GM18858 (cell line): ENCODE measurements at regions not wholly inside any gene's neighbourhood (a gene's known extent, or its start where the extent isn't known, plus 50 kb on each side); places are given as distances from the start of the nearest gene placed in this dataset.

ENCODE experiments used
- ATAC-seq: cut with Tn5 transposase; IDR thresholded peaks from one replicate; pipeline ENCODE4 v1.9.1; 2021; ENCODE audit not compliant: unreplicated experiment

GRCh38 chr2:3071685-3072263 is 305.8 kb downstream of the EIPR1 start:
- no peak for ATAC-seq

GRCh38 chr2:3066831-3067230 is 310.8 kb downstream of the EIPR1 start:
- no peak for ATAC-seq

- ATAC-seq: no peak
Observed at GRCh38 chr2:3065928-3066327, 311.7 kb downstream of the EIPR1 start.

DNA sequence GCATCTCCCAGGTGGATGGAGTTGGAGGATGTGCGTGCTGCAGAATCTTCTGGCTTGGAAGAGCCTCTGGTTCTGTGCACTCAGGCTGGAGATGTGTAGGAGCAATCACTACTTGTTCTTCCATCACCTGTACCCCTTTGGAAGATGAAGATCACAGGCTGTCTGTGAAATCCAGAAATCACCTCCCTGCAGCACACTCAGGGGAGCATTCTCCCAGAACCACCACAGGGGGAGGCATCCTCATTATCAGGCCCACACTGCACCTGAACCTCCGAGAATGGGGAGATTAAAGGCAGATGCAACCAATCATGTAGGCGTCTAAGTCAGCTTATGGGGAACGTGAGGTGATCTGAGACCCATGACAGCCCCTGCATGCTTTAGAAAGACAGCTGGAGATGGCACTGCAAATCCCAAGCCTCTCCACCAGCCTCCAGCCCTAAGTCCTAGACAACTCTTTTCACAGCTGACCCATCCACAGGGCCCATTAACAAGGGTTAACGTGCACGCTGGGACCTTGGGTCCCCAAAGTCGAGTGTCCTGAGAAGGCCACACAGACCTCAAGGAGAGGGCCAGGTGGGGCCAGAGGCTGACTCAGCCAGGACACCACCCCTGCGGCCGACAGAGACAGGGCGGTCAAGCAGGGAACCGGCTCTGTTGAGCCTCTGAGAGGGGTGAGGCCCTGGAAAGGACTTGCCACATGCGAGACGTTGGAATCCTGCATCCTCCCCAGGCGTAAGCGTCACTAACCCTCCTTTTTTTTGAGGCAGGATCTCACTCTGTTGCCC is 314.9 kb downstream of the EIPR1 start:
- no peak for ATAC-seq

DNA sequence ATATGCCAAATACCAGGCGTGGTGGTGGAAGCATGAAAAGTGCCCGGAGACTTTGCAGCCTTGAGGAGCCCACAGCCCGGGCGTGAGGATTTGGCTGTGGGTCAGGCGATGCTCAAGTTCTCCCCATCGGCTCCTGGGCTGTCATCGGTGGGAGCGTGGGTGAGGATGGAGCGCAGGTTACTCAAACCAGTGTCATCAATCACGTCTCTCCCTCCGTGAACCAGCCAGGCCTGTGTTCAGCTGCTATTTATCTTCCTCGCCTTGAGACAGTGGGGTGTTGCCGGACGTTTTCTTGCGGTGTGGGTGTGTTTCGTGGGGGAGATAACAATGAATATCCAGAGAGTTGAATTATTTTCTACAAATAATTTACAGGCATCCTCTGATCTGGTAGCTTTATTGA is 317.6 kb downstream of the EIPR1 start:
- ATAC-seq: no peak

DNA sequence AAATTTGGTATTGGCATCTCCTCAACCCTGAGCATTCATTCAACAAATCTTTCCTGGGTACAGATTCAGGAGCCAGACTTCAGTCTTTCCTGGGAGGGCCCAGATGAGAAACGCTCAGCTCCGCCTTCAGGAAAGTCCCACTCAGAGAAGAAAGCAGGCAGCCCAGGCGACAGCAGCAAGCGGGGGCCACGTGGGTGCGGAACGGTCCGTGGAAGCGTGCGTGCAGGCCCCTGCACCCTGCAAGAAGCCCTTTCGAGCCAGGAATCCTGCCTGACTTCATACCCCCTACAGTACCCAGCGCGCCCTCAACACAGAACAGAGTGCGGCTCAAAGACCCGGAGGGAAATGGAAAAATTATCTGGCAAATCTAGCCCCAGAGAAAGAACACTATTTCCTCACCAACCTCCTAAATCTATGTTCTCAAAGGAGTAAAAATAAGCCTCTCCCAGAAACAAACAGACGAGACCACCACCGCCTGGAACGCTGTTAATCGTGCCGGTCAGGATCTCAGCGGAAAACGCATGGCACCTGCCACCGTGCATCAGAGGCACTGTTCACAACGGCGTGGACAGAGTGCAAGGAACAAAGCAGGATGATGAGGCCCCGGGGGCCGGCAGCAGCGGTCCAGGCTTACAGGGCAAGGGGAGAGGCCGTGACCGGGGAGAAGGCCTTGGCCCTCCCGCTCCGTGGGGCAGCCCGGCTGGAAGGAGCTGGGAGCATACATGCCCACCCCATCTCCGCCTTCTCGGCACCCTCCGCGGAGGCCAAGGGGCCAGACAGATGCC is 318.3 kb downstream of the EIPR1 start:
- ATAC-seq: no peak

DNA sequence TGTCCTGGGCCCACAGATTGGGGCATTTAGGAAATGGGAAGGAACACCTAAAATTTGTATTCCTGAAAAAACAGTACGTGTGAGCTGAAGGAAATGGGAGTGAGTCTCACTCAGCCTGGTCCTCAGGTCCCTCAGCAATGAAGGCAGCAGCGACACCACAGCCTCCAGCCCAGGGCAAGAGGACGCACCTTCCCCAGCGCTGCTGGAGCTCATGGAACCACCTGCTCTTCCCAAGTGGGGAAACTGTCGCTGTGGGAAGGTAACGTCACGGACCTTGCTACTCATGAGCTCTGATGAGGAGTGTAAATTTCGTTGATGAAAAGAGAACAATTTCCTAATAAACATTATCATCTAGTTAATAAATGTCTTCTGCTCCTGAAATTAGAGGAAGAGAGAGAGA is 323.6 kb downstream of the EIPR1 start:
- no peak for ATAC-seq

DNA sequence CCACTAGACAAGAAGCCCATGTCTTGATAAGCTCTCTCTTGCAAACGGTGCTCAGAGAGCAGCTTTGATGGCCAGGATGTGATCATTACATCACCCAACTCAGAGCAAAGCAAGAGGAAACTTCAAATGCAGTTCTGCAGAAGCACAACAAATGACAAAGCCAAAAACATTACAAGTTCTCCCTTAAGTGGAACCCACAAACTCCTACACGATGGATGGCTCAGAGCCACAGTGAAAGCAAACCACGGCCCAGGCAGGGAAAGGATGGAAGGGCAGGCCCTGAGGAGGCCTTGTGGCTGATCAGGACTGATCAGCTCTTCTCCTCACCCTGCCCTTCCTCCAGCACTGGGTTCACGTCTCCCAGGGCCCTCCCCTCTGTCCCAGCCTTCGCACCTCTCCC is 326.4 kb downstream of the EIPR1 start:
- no peak for ATAC-seq

DNA sequence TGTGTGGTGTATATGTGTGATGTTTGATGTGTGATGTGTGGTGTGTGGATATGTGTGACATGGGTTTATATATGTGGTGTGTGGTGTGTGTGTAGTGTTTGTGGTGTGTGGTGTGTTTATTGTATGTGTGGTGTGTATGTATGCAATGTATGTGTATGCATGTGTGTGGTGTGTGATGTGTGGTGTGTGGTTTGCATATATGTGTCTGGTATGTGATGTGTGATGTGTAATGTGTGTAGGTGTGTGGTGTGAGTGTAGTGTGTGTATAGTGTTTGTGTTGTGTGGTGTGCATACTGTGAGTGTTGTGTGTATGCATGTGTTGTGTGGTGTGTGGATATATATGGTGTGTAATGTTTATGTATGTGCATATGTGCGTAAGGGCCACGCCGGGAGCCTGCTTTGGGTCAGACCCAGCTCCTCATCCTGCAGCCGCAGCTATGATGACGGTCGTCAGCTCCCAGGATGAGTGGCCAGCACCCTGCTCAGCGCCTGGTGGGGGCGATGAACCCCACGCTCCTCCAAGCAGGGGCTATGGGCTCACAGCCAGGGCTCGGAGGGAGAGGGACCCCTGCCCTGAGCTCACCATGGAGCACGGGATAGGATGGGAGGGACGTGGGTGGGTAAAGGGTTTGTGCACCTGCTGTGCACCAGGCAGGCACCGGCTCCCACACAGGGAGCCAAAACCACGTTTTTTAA is 331.3 kb downstream of the EIPR1 start:
- ATAC-seq: no peak

- no peak for ATAC-seq
Observed at GRCh38 chr2:3045318-3045921, 332.2 kb downstream of the EIPR1 start.

DNA sequence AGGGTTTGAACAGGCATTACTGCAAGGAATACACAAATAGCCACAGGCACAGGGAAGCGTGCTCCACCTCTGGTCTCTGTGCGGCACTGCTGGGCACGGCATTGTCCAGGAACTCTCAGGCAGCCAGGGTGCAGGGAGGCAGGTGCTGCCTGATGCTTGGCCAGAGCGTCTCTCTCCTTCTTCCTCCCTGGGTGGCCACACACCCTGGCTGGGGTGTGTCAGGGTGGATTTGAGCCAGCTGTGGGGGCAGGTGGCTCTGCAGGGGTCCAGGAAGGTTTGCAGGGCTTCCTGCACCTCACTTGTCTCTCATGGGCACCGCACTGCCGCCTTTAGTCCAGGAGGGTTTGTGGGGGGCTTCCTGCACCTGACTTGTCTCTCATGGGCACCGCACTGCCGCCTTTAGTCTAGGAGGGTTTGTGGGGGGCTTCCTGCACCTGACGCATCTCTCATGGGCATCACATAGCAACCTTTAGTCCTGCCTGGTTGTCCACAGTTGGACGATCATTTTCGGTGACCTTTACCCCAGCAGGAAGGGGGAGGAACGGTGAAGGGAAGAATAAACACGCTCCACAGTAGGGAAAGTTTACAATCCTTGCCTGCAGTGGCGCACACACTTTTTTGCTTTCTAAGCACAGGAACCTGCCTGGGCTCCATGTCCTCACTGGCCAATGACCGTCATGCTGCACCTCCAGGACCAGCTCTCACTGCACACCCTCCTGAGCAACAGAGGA is 332.9 kb downstream of the EIPR1 start:
- ATAC-seq: no peak

DNA sequence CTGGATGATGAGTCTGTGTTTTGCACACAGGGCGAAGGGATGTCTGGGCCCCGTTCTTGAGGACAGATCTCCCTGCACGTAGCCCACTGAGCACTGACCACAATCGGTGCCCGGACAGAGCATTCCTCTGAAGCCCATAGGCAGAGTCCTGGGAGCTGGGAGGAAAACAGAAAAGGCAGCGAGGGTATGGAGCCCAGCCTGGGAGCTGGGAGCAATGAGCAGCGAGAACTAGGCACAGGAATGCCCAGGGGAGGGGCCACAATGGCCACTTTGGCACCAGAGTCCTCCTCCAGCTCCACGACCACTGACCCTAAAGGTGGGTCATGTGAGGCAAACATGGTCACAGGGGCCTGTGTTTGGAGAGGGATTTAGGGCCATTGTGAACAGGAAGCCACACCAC is 333.9 kb downstream of the EIPR1 start:
- ATAC-seq: no peak

- ATAC-seq: no peak
Observed at GRCh38 chr2:3042601-3043585, 334.7 kb downstream of the EIPR1 start.

GRCh38 chr2:3041841-3042600 is 335.6 kb downstream of the EIPR1 start:
- no peak for ATAC-seq

DNA sequence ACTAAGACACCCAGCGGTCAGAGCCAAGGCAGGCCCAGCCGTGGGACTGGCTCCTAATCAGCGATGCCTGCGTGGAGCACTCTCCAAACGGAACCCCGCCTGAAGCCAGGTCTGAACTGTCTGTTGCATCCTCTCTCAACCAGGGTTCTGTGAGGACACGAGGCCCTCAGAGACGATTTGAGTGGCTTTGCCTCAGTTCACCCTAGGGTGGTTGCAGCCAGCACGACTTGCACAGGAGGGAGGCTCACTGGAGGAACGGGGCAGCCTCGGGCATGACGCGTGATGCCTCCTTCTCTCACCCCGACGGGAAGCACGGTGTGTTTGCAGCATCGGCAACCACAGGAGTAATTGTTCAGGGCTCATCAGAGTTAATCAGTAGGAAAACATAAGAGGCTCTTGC is 336.4 kb downstream of the EIPR1 start:
- no peak for ATAC-seq

- no peak for ATAC-seq
Observed at GRCh38 chr2:3040496-3041140, 337.0 kb downstream of the EIPR1 start.

DNA sequence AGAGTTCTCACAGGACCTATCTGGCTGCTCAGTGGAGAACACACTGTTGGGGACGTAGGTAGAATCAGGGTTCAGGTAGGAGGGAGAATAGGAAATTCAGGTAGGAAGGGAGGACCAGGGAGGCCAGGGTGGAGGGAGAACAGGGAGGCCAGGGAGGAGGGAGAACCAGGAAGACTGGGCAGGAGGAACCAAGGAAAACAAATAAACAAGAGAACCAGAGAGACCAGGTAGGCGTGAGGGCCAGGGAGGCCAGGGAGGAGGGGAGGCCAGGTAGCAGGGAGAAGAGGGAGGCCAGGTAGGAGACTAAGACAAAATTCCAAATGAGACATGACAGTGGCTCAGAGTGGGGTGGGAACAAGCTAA is 337.6 kb downstream of the EIPR1 start:
- ATAC-seq: no peak
